OCI-LY7 (cell line): ENCODE measurements at regions not wholly inside any gene's neighbourhood (a gene's known extent, or its start where the extent isn't known, plus 50 kb on each side); places are given as distances from the start of the nearest gene placed in this dataset.

Source experiments
- CTCF ChIP-seq: fragments of 200-600 bp; sonication (generic); conservative IDR thresholded peaks from 2 replicates; pipeline ENCODE4 v1.5.1; 2014; ENCODE audit warnings: mild to moderate bottlenecking, antibody characterized with exemption, low read length, moderate library complexity, mixed read lengths
- EZH2phosphoT487 ChIP-seq: fragments of 200-600 bp; sonication (generic); IDR thresholded peaks from 2 replicates; pipeline ENCODE4 v1.6.1; 2018; ENCODE audit warnings: low read depth, borderline replicate concordance, mild to moderate bottlenecking, mixed run types, antibody characterized with exemption, low read length, moderate library complexity, mixed read lengths

- TF ChIP-seq EZH2phosphoT487, result no peak
- no peak for TF ChIP-seq CTCF
These were observed 801.6 kb downstream of the EPHA7 start for GRCh38 chr6:92617721-92618120.
